Nephron (organoid): ENCODE measurements at regions not wholly inside any gene's neighbourhood (a gene's known extent, or its start where the extent isn't known, plus 50 kb on each side); places are given as distances from the start of the nearest gene placed in this dataset.

Experiments
- H3K27ac Mint-ChIP-seq, 3 experiments: 2 replicates each; pipeline ENCODE4 v1.8.0; 2020; ENCODE audit warnings: mixed read lengths in 3 of 3, mild to moderate bottlenecking in 2 of 3, moderate library complexity in 1 of 3
- H3K27me3 Mint-ChIP-seq: 2 replicates; pipeline ENCODE4 v1.8.0; 2021; ENCODE audit warnings: low read depth, mild to moderate bottlenecking, moderate library complexity, mixed read lengths
- H3K36me3 Mint-ChIP-seq: 2 replicates; pipeline ENCODE4 v1.8.0; 2020; ENCODE audit warnings: low read depth, mixed read lengths
- H3K4me1 Mint-ChIP-seq: 2 replicates; pipeline ENCODE4 v1.8.0; 2020; ENCODE audit warnings: mixed read lengths
- H3K4me3 Mint-ChIP-seq, 3 experiments: 2 replicates each; pipeline ENCODE4 v1.8.0; 2020; ENCODE audit warnings: mild to moderate bottlenecking in 3 of 3, mixed read lengths in 3 of 3, moderate library complexity in 2 of 3
- H3K9me3 Mint-ChIP-seq: 2 replicates; pipeline ENCODE4 v1.8.0; 2020; ENCODE audit warnings: mixed read lengths
- TF ChIP-seq, protein P1 (sequence below), 3 experiments: fragments of 200-600 bp; sonication (generic); IDR thresholded peaks; one replicate each; pipeline ENCODE4 v1.5.0; 2021; ENCODE audit warnings: antibody characterized with exemption in 3 of 3; ENCODE audit not compliant: unreplicated experiment in 3 of 3

DNA sequence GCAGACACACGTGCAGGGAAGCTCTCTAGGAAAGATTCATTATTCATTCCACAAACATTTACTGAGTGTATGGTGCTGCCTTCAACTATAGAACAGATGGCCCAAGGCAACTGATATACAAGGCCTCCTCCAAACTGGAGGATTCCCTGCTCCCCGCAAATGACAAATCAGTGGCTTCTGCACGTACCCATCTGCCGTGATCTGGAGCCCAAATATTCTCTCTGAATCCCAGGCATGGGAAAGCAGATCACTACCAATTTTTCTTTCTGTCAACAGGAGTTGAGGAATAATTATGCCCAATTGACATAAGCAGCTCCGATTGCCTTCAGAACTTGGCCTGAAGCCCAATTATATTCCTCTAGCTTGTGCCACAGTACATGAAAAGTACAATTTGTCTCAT, 174.2 kb upstream of the CCDC196 start:
- no peaks in the 10 kb centered on the region for H3K27me3 Mint-ChIP-seq
- H3K9me3 Mint-ChIP-seq: peaks cover 8% of the 10 kb centered on the region
- H3K4me3 Mint-ChIP-seq: no peak overlapping the region
- no peaks in the 10 kb centered on the region for H3K4me1 Mint-ChIP-seq
- H3K36me3 Mint-ChIP-seq: peaks cover 2% of the 10 kb centered on the region
- TF ChIP-seq, protein P1, sequence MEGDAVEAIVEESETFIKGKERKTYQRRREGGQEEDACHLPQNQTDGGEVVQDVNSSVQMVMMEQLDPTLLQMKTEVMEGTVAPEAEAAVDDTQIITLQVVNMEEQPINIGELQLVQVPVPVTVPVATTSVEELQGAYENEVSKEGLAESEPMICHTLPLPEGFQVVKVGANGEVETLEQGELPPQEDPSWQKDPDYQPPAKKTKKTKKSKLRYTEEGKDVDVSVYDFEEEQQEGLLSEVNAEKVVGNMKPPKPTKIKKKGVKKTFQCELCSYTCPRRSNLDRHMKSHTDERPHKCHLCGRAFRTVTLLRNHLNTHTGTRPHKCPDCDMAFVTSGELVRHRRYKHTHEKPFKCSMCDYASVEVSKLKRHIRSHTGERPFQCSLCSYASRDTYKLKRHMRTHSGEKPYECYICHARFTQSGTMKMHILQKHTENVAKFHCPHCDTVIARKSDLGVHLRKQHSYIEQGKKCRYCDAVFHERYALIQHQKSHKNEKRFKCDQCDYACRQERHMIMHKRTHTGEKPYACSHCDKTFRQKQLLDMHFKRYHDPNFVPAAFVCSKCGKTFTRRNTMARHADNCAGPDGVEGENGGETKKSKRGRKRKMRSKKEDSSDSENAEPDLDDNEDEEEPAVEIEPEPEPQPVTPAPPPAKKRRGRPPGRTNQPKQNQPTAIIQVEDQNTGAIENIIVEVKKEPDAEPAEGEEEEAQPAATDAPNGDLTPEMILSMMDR (IDR thresholded peaks at IDR 0.05; ENCODE audit: unreplicated experiment in 3 of 3): no peak
- no peak overlapping the region for H3K27ac Mint-ChIP-seq

GRCh38 chr14:66312451-66312850, 173.7 kb upstream of the CCDC196 start:
- Mint-ChIP-seq H3K4me1 (no peaks in the 10 kb centered on the region), H3K9me3 (peaks cover 11% of the 10 kb centered on the region), H3K27ac (no peak overlapping the region), H3K36me3 (no peaks in the 10 kb centered on the region), H3K27me3 (no peaks in the 10 kb centered on the region), H3K4me3 (no peak overlapping the region)
- TF ChIP-seq, protein P1 (IDR thresholded peaks at IDR 0.05; ENCODE audit: unreplicated experiment in 3 of 3): no peak

- Mint-ChIP-seq H3K9me3 (peaks cover 18% of the 10 kb centered on the region), H3K36me3 (no peaks in the 10 kb centered on the region), H3K27ac (no peak overlapping the region), H3K4me1 (no peaks in the 10 kb centered on the region), H3K27me3 (no peaks in the 10 kb centered on the region), H3K4me3 (no peak overlapping the region)
- TF ChIP-seq, protein P1 (IDR thresholded peaks at IDR 0.05; ENCODE audit: unreplicated experiment in 3 of 3): no peak
Observed at GRCh38 chr14:66315098-66315497, 171.1 kb upstream of the CCDC196 start.

- TF ChIP-seq, protein P1 (IDR thresholded peaks at IDR 0.05; ENCODE audit: unreplicated experiment in 3 of 3): no peak
- Mint-ChIP-seq H3K4me3 (no peak overlapping the region), H3K36me3 (no peaks in the 10 kb centered on the region), H3K27ac (no peak overlapping the region), H3K27me3 (no peaks in the 10 kb centered on the region), H3K4me1 (no peaks in the 10 kb centered on the region), H3K9me3 (peaks cover 18% of the 10 kb centered on the region)
Observed at GRCh38 chr14:66315548-66315947, 170.6 kb upstream of the CCDC196 start.

GRCh38 chr14:66322564-66322963, 163.6 kb upstream of the CCDC196 start:
- Mint-ChIP-seq H3K27ac (no peak overlapping the region), H3K9me3 (peaks cover 17% of the 10 kb centered on the region), H3K36me3 (no peaks in the 10 kb centered on the region), H3K4me3 (no peak overlapping the region), H3K4me1 (no peaks in the 10 kb centered on the region), H3K27me3 (peaks cover 6% of the 10 kb centered on the region)
- TF ChIP-seq, protein P1 (IDR thresholded peaks at IDR 0.05; ENCODE audit: unreplicated experiment in 3 of 3): no peak

- TF ChIP-seq, protein P1 (IDR thresholded peaks at IDR 0.05; ENCODE audit: unreplicated experiment in 3 of 3): no peak
- H3K36me3 Mint-ChIP-seq: no peaks in the 10 kb centered on the region
- no peak overlapping the region for H3K4me3 Mint-ChIP-seq
- H3K27me3 Mint-ChIP-seq: peaks cover 4% of the 10 kb centered on the region
- no peak overlapping the region for H3K27ac Mint-ChIP-seq
- H3K9me3 Mint-ChIP-seq: peaks cover 8% of the 10 kb centered on the region
- H3K4me1 Mint-ChIP-seq: no peaks in the 10 kb centered on the region
Observed at GRCh38 chr14:66330228-66330627, 155.9 kb upstream of the CCDC196 start.
